GM13976 (cell line): ENCODE measurements at regions not wholly inside any gene's neighbourhood (a gene's known extent, or its start where the extent isn't known, plus 50 kb on each side); places are given as distances from the start of the nearest gene placed in this dataset.

ENCODE experiments used
- DNase-seq: peaks from one replicate; pipeline ENCODE4 v3.0.0; 2012; ENCODE audit warnings: low spot score
- CTCF ChIP-seq: IDR thresholded peaks from 2 replicates; pipeline ENCODE4 v1.5.1; 2012; ENCODE audit warnings: borderline replicate concordance, mild to moderate bottlenecking; ENCODE audit not compliant: insufficient read depth; ENCODE audit errors: extremely low read depth, missing control alignments, control extremely low read depth
- in situ Hi-C: fragments of 300-500 bp; cut with MboI; formaldehyde crosslinking; loops from one replicate; pipeline ENCODE4 v1.12.0; 2022; ENCODE audit warnings: low sequenced_read_pairs, mixed read lengths, inconsistent platforms; ENCODE audit not compliant: unreplicated experiment

DNA sequence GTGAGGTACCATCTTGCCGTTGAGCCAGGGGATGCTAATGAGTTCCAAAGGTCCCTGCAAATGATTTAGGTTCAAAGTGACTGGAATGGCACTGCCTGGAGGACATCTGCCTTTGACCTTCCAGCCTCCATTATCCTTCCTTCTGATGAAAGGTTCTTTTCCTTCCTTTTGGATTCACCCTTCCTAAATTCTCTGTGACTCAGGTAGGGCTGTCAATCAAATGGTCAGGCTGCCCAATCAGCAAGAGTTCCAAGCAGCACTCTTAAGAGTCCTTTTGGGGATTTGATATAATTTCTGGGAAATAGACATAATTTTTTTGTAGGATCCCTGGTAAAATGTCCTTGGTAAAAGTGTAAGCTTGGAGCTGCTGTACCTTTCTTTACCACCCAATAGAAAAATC is 58.8 kb upstream of the LMO4 start:
- TF ChIP-seq CTCF: no peak
- DNase-seq: no peak
- in situ Hi-C loops: no loop called here

DNA sequence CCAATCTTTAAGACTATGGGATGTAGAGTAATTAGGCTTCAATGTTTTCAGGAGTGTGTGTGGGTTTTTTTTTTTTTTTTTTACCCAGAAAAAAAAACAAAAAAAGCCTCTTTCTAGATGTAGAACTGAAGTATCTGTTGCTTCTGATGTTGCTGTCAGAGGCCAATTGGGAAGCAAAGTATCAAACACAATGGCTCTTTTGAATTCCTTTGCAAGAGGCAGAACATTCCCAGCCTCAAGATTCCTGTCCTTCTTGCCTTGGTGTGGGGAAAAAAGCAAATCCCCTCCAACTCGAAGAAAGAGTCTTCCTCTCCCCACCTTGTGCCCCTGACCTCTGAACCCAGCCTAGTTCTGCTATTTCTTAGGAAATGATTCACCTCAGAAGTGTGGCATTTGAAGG is 55.4 kb upstream of the LMO4 start:
- no peak for TF ChIP-seq CTCF
- in situ Hi-C loops: no loop called here
- DNase-seq: no peak

DNA sequence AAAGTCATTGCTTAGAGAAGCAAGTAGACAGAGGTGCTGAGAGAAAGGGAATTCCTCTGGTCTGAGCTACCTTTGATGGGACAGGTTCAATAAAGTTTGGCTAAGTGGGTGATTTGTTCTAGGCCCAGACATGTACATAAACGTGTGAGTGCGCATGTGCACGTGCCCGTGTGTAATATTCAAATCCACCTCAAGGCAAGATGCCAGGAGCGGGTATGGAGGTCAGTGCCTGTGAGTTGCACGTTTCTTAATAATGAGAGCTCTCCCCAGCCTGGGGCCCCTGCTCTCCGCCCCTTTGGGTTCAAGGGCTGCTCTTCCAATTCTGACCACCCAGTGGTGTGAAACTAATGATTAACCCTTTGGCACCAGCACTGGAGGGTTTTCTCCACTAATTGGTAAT is 53.8 kb upstream of the LMO4 start:
- in situ Hi-C loops: loop anchor here (25.0 kb wide), 2 partner anchors 138 to 787 kb away; no protein-coding TSS in a partner anchor
- DNase-seq: no peak
- TF ChIP-seq CTCF: no peak

DNA sequence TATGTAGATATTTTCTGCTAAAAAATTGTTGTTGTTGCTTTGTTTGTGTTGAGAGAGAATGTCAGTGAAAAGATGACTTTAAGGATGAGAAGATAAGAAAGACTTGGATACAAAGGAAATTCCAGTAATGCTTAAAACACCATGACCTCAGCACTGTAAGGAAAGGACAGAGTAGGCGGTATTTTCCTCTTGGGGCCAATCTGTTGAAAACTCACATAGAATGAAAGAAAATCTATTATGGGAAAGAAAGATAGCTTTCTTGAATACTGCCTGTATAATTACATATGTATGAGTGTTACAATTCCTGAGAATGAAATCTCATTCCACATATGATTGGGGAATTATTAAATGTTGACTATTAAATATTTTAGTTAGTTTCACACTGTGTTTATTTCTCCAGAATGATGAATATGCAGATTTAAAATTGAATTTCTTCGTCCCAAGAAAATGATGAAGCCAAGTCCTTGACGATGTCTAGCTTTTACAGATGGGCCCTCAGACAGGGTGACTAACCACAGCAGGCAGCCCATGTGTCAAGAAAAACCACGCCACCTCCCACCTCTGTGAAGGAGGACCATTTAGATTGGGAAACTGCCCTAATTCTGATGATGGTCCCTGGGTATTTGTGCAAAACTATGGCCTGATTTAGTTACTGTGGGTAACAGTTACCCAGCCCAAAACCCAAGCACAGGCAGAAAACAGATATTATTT is 49.7 kb upstream of the LMO4 start:
- in situ Hi-C loops: loop anchor here (25.0 kb wide), 2 partner anchors 142 to 783 kb away; no protein-coding TSS in a partner anchor
- DNase-seq: no peak
- TF ChIP-seq CTCF: no peak
